Fibroblast of lung (primary cell): ENCODE measurements at regions not wholly inside any gene's neighbourhood (a gene's known extent, or its start where the extent isn't known, plus 50 kb on each side); places are given as distances from the start of the nearest gene placed in this dataset.
A peak's percentile ranks its signal among the peaks of the same experiment; 100 is the strongest.

ENCODE experiments used
- DNase-seq, 2 donors: peaks; one replicate each; pipeline versions ENCODE4 v3.0.0 to v3.0.0-alpha.2; 2010; ENCODE audit warnings: low read depth in 2 of 2
- H2AFZ ChIP-seq: 2 replicates; pipeline ENCODE4 v1.5.1; 2012; ENCODE audit warnings: low read length, control low read depth, inconsistent platforms
- H3K27ac ChIP-seq: 2 replicates; pipeline ENCODE4 v1.5.1; 2011; ENCODE audit warnings: low read length, control low read depth; ENCODE audit not compliant: insufficient read depth
- H3K27me3 ChIP-seq: 2 replicates; pipeline ENCODE4 v1.5.1; 2011; ENCODE audit warnings: mild to moderate bottlenecking, low read length; ENCODE audit not compliant: control insufficient read depth, insufficient read depth
- H3K36me3 ChIP-seq: 2 replicates; pipeline ENCODE4 v1.5.1; 2011; ENCODE audit warnings: low read length; ENCODE audit not compliant: control insufficient read depth, insufficient read depth
- H3K4me1 ChIP-seq: 2 replicates; pipeline ENCODE4 v1.5.1; 2011; ENCODE audit warnings: low read length; ENCODE audit not compliant: control insufficient read depth, insufficient read depth; ENCODE audit errors: extremely low read depth
- H3K4me2 ChIP-seq: 2 replicates; pipeline ENCODE4 v1.5.1; 2011; ENCODE audit warnings: low read length, control low read depth; ENCODE audit not compliant: insufficient read depth; ENCODE audit errors: extremely low read depth
- H3K4me3 ChIP-seq, 4 experiments: fragments of 200-600 bp in 1 of 4; sonication (generic) in 1 of 4; replicated peaks in 1 of 4; 2 replicates each; pipeline ENCODE4 v1.5.1; 2011 to 2016; ENCODE audit warnings: low read length in 4 of 4, low read depth in 3 of 4, mild to moderate bottlenecking in 3 of 4, control low read depth in 2 of 4, inconsistent platforms in 1 of 4, mixed read lengths in 1 of 4; ENCODE audit not compliant: insufficient read depth in 1 of 4; ENCODE audit errors: control extremely low read depth in 1 of 4
- H3K79me2 ChIP-seq: 2 replicates; pipeline ENCODE4 v1.5.1; 2012; ENCODE audit warnings: mild to moderate bottlenecking, low read length, inconsistent platforms; ENCODE audit not compliant: control insufficient read depth, insufficient read depth
- H3K9ac ChIP-seq: 2 replicates; pipeline ENCODE4 v1.5.1; 2011; ENCODE audit warnings: mild to moderate bottlenecking, low read length, control low read depth; ENCODE audit not compliant: insufficient read depth
- H3K9me3 ChIP-seq: 2 replicates; pipeline ENCODE4 v1.5.1; 2012; ENCODE audit warnings: low read depth, low read length; ENCODE audit not compliant: control insufficient read depth, insufficient read depth
- H4K20me1 ChIP-seq: 2 replicates; pipeline ENCODE4 v1.5.1; 2011; ENCODE audit warnings: low read length; ENCODE audit not compliant: control insufficient read depth, insufficient read depth; ENCODE audit errors: extremely low read depth
- EZH2 ChIP-seq: IDR thresholded peaks from 2 replicates; pipeline ENCODE4 v1.5.1; 2012; ENCODE audit warnings: low read length, control low read depth, mild to moderate bottlenecking; ENCODE audit errors: missing control alignments
- TF ChIP-seq, protein P1 (sequence below), 2 donors: IDR thresholded peaks in 1 of 2; conservative IDR thresholded peaks in 1 of 2; 1 replicate in 1 of 2; 2 replicates in 1 of 2; pipeline ENCODE4 v1.5.1; 2011 to 2012; ENCODE audit warnings: low read length in 2 of 2, control low read depth in 1 of 2, inconsistent platforms in 1 of 2, low read depth in 1 of 2, mild to moderate bottlenecking in 1 of 2

DNA sequence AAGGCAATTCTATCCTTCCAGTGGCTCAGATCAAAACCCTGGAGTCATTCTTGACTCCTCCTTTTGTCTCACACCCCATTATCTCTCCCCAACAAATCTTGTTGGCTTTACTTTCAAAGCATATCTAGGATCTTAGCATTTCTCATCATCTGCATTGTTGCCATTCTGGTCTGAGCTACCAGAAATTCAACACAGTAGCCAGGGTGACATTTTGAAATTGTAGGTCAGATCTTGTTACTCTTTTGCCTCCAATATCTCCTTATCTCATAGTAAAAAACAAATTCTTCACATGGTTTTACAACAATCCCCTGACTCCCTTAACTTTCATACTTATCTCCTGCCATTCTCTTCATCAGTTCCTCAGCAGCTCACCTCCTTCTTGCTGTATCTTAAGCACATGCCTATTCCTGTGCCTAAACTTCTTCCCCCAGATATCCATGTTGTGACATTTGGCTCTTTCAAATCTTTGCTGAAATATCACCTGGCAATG lies 115.8 kb downstream of the KLF5 start:
- Histone ChIP-seq H3K27ac (no peak overlapping the region), H3K36me3 (no peaks in the 10 kb centered on the region), H2AFZ (no peak overlapping the region), H3K79me2 (no peaks in the 10 kb centered on the region), H3K9ac (no peak overlapping the region), H4K20me1 (no peaks in the 10 kb centered on the region), H3K9me3 (no peaks in the 10 kb centered on the region), H3K4me3 (no peak overlapping the region), H3K27me3 (no peaks in the 10 kb centered on the region), H3K4me2 (no peak overlapping the region), H3K4me1 (no peaks in the 10 kb centered on the region)
- no peak for TF ChIP-seq EZH2
- TF ChIP-seq, protein P1, sequence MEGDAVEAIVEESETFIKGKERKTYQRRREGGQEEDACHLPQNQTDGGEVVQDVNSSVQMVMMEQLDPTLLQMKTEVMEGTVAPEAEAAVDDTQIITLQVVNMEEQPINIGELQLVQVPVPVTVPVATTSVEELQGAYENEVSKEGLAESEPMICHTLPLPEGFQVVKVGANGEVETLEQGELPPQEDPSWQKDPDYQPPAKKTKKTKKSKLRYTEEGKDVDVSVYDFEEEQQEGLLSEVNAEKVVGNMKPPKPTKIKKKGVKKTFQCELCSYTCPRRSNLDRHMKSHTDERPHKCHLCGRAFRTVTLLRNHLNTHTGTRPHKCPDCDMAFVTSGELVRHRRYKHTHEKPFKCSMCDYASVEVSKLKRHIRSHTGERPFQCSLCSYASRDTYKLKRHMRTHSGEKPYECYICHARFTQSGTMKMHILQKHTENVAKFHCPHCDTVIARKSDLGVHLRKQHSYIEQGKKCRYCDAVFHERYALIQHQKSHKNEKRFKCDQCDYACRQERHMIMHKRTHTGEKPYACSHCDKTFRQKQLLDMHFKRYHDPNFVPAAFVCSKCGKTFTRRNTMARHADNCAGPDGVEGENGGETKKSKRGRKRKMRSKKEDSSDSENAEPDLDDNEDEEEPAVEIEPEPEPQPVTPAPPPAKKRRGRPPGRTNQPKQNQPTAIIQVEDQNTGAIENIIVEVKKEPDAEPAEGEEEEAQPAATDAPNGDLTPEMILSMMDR (conservative IDR thresholded peaks at IDR 0.05 in 1 of 2, IDR thresholded peaks at IDR 0.05 in 1 of 2; ENCODE audit: low read depth in 1 of 2, low read length in 2 of 2) = no peak
- no peak for DNase-seq

DNA sequence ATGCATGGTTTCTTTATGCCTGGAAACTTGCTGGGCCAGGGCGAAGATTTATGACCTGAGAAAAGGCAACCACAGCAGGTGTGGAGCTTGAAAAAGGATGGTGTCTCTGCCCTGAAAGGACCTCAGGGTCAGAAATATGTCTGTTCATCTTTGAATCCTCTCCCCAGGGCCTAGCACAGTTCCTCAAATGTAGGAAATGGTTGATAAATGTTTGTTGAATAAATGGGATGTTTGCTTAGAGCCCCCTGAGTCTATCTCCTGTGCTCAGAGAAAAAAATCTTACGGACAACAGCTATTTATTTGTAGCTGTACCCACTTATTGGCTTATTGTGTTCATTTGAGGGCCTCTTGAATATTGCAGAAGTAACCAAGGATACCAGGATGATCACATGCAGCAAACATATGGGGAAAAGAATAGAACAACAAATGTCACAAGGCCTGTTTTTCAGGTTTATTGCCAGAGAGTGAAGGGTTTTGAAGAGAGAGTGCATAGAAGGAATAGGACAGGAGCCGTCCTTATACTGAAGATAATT lies 114.5 kb downstream of the KLF5 start:
- H3K27ac ChIP-seq = no peak overlapping the region
- H3K27me3 ChIP-seq = no peaks in the 10 kb centered on the region
- no peaks in the 10 kb centered on the region for H3K9me3 ChIP-seq
- H3K36me3 ChIP-seq = no peaks in the 10 kb centered on the region
- H3K4me1 ChIP-seq = no peaks in the 10 kb centered on the region
- H3K79me2 ChIP-seq = no peaks in the 10 kb centered on the region
- H3K4me3 ChIP-seq = no peak overlapping the region
- no peak for DNase-seq
- H2AFZ ChIP-seq = no peak overlapping the region
- TF ChIP-seq EZH2 = no peak
- H3K9ac ChIP-seq = no peak overlapping the region
- H4K20me1 ChIP-seq = no peaks in the 10 kb centered on the region
- H3K4me2 ChIP-seq = no peak overlapping the region

DNA sequence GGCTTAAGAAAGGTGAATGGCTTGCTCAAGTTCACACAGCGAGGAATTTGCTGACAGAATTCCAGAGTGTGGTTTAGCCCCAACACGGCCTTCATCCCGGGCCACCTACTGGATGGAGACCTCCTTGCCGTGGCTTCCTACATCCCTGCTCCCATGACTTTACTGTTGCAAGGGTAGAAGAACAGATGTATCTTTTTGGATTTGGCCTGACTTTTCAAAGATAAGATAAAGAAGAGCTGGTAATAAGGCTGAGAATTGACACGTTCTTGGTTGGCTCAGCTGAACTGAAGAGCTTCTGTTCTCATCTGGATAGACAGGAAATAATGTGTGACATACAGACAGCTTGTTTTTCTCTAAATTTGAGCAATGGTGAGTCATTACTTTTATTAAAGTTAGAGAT lies 113.1 kb downstream of the KLF5 start:
- Histone ChIP-seq H3K4me1 (no peaks in the 10 kb centered on the region), H3K27ac (no peak overlapping the region), H3K36me3 (no peaks in the 10 kb centered on the region), H3K4me2 (no peak overlapping the region), H3K4me3 (no peak overlapping the region), H4K20me1 (no peaks in the 10 kb centered on the region), H3K79me2 (no peaks in the 10 kb centered on the region), H3K27me3 (no peaks in the 10 kb centered on the region), H2AFZ (no peak overlapping the region), H3K9me3 (no peaks in the 10 kb centered on the region), H3K9ac (no peak overlapping the region)
- TF ChIP-seq, protein P1 (conservative IDR thresholded peaks at IDR 0.05 in 1 of 2, IDR thresholded peaks at IDR 0.05 in 1 of 2; ENCODE audit: low read depth in 1 of 2, low read length in 2 of 2) = no peak
- no peak for TF ChIP-seq EZH2
- DNase-seq = peak; percentile 19 to 52
